Smooth muscle cell (in vitro differentiated cells): ENCODE measurements at regions not wholly inside any gene's neighbourhood (a gene's known extent, or its start where the extent isn't known, plus 50 kb on each side); places are given as distances from the start of the nearest gene placed in this dataset.

Experiments used
- DNase-seq: peaks from one replicate; lab custom pipeline; 2025; ENCODE audit not compliant: unreplicated experiment; lab: John Stamatoyannopoulos, UW
- H2AFZ ChIP-seq: fragments of 200-600 bp; sonication (generic); 2 replicates; pipeline ENCODE4 v1.6.0; 2016; ENCODE audit warnings: antibody characterized with exemption, low read depth, mild to moderate bottlenecking
- H3F3A ChIP-seq: fragments of 200-600 bp; sonication (generic); 2 replicates; pipeline ENCODE4 v1.6.0; 2017; ENCODE audit warnings: antibody characterized with exemption, low read depth
- H3K27ac ChIP-seq: fragments of 200-600 bp; sonication (generic); 2 replicates; pipeline ENCODE4 v1.5.1; 2016; ENCODE audit warnings: low read depth, mild to moderate bottlenecking
- H3K27me3 ChIP-seq: fragments of 200-600 bp; sonication (generic); 2 replicates; pipeline ENCODE4 v1.6.1; 2016; ENCODE audit warnings: low read depth, mild to moderate bottlenecking
- H3K36me3 ChIP-seq: fragments of 200-600 bp; sonication (generic); 2 replicates; pipeline ENCODE4 v1.5.1; 2016; ENCODE audit warnings: low read depth
- H3K4me1 ChIP-seq: fragments of 200-600 bp; sonication (generic); 2 replicates; pipeline ENCODE4 v1.5.1; 2016; ENCODE audit warnings: low read depth
- H3K4me2 ChIP-seq: fragments of 200-600 bp; sonication (generic); 2 replicates; pipeline ENCODE4 v1.6.0; 2016; ENCODE audit warnings: mild to moderate bottlenecking
- H3K4me3 ChIP-seq: fragments of 200-600 bp; sonication (generic); 2 replicates; pipeline ENCODE4 v1.5.1; 2016; ENCODE audit warnings: mild to moderate bottlenecking
- H3K79me2 ChIP-seq: fragments of 200-600 bp; sonication (generic); 2 replicates; pipeline ENCODE4 v1.6.0; 2016; ENCODE audit warnings: low read depth, mild to moderate bottlenecking
- H3K9ac ChIP-seq: fragments of 200-600 bp; sonication (generic); 2 replicates; pipeline ENCODE4 v1.6.0; 2016; ENCODE audit warnings: low read depth
- H3K9me3 ChIP-seq: fragments of 200-600 bp; sonication (generic); replicated peaks from 2 replicates; pipeline ENCODE4 v1.5.1; 2016; ENCODE audit warnings: low read depth
- H4K20me1 ChIP-seq: fragments of 200-600 bp; sonication (generic); 2 replicates; pipeline ENCODE4 v1.6.0; 2016; ENCODE audit warnings: low read depth
- CTCF ChIP-seq: fragments of 200-600 bp; sonication (generic); IDR thresholded peaks from 2 replicates; pipeline ENCODE4 v1.5.1; 2017; ENCODE audit warnings: borderline replicate concordance, mild to moderate bottlenecking, antibody characterized with exemption; ENCODE audit not compliant: insufficient read depth, poor library complexity, severe bottlenecking
- WGBS: methylation state at CpG from one replicate; pipeline ENCODE4 v1.1.7; 2016; ENCODE audit warnings: low lambda C conversion rate; 5-methylcytosine and 5-hydroxymethylcytosine counted together

GRCh38 chr10:90342480-90342879 lies 515.4 kb downstream of the HTR7 start:
- no peaks in the 10 kb centered on the region for H3K4me1 ChIP-seq
- H4K20me1 ChIP-seq, result no peaks in the 10 kb centered on the region
- no peaks in the 10 kb centered on the region for H3K79me2 ChIP-seq
- H2AFZ ChIP-seq, result no peak overlapping the region
- no peaks in the 10 kb centered on the region for H3K27me3 ChIP-seq
- DNase-seq, result no peak
- H3K4me3 ChIP-seq, result no peak overlapping the region
- H3K27ac ChIP-seq, result no peak overlapping the region
- no peak overlapping the region for H3K9ac ChIP-seq
- TF ChIP-seq CTCF, result no peak
- no peak overlapping the region for H3K4me2 ChIP-seq
- H3K9me3 ChIP-seq, result no peaks in the 10 kb centered on the region
- no peaks in the 10 kb centered on the region for H3F3A ChIP-seq
- H3K36me3 ChIP-seq, result no peaks in the 10 kb centered on the region

DNA sequence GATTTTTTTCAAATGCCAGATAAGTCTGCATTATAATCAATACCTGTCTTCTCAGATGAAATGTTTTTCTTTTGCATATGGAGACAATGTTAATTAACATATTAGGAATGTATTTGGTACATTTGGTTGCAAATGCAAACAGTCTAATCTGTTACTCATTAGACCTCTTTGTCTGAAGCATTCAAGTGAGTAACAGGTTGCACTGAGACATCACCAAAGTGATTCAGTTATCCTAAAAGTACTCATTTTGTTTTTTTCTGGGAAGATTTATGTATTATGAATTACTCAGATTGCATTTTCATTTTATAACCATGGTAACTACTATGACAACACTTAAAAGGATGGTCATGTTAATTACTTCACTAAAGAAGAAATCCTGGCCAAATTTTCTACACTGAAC lies 513.6 kb downstream of the HTR7 start:
- Histone ChIP-seq H4K20me1 (no peaks in the 10 kb centered on the region), H3K4me2 (no peak overlapping the region)

DNA sequence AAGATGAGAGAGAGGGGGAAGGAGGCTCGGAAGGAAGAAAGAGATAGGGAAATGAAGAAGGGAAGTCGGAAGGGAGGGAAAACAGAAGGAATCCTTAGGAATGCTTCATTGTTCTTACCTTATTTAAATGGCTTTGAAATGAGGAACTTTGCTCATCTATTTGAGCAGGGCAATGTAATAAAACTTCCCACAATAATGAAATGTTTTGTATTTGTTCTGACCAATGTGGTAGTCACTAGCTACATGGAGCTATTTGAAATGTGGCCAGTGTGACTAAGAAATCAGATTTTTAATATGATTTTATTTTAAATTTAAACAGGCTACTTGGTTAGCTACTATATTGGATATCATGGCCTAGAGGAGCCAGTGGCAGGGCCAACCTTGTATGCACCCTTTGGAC lies 510.6 kb downstream of the HTR7 start:
- no peak overlapping the region for H3K4me3 ChIP-seq
- H3K4me2 ChIP-seq, result no peak overlapping the region

More for the DNA sequence above, 513.6 kb downstream of the HTR7 start:
- Histone ChIP-seq H3K9me3 (no peaks in the 10 kb centered on the region), H3F3A (no peaks in the 10 kb centered on the region), H3K4me1 (no peaks in the 10 kb centered on the region), H3K36me3 (no peaks in the 10 kb centered on the region), H3K27me3 (no peaks in the 10 kb centered on the region), H2AFZ (no peak overlapping the region), H3K27ac (no peak overlapping the region), H3K79me2 (no peaks in the 10 kb centered on the region), H3K4me3 (no peak overlapping the region), H3K9ac (no peak overlapping the region)
- DNase-seq, result no peak
- no peak for TF ChIP-seq CTCF

More for the DNA sequence above, 510.6 kb downstream of the HTR7 start:
- Histone ChIP-seq H3K36me3 (no peaks in the 10 kb centered on the region), H3K27me3 (no peaks in the 10 kb centered on the region), H4K20me1 (no peaks in the 10 kb centered on the region), H3K4me1 (no peaks in the 10 kb centered on the region), H2AFZ (no peak overlapping the region), H3K9me3 (no peaks in the 10 kb centered on the region), H3K27ac (no peak overlapping the region), H3K79me2 (no peaks in the 10 kb centered on the region), H3F3A (no peaks in the 10 kb centered on the region), H3K9ac (no peak overlapping the region)
- TF ChIP-seq CTCF, result no peak
- 86% methylated on average over 2 of the region's 2 CpGs for WGBS
- DNase-seq, result no peak
